GM10266 (cell line): ENCODE measurements at regions not wholly inside any gene's neighbourhood (a gene's known extent, or its start where the extent isn't known, plus 50 kb on each side); places are given as distances from the start of the nearest gene placed in this dataset.
A peak's percentile ranks its signal among the peaks of the same experiment; 100 is the strongest.

Source experiments
- DNase-seq: peaks from one replicate; pipeline ENCODE4 v3.0.0; 2012; ENCODE audit errors: extremely low spot score
- CTCF ChIP-seq: IDR thresholded peaks from 2 replicates; pipeline ENCODE4 v1.5.1; 2012; ENCODE audit warnings: mild to moderate bottlenecking, low read depth; ENCODE audit not compliant: control insufficient read depth, insufficient read depth; ENCODE audit errors: missing control alignments

- TF ChIP-seq CTCF, result no peak
- DNase-seq, result no peak
Observed at GRCh38 chr6:119523556-119523955, 174.0 kb upstream of the MAN1A1 start.

- no peak for DNase-seq
- no peak for TF ChIP-seq CTCF
Observed at GRCh38 chr6:119521251-119521650, 171.7 kb upstream of the MAN1A1 start.

GRCh38 chr6:119517428-119517827, 167.9 kb upstream of the MAN1A1 start:
- TF ChIP-seq CTCF, result no peak
- peak; percentile 10 for DNase-seq

- no peak for TF ChIP-seq CTCF
- DNase-seq, result no peak
Observed at GRCh38 chr6:119514345-119514744, 164.8 kb upstream of the MAN1A1 start.

GRCh38 chr6:119511024-119511423, 161.5 kb upstream of the MAN1A1 start:
- TF ChIP-seq CTCF, result no peak

GRCh38 chr6:119510246-119510645, 160.7 kb upstream of the MAN1A1 start:
- TF ChIP-seq CTCF, result no peak
- no peak for DNase-seq

More at GRCh38 chr6:119511024-119511423, 161.5 kb upstream of the MAN1A1 start:
- no peak for DNase-seq

- no peak for TF ChIP-seq CTCF
- no peak for DNase-seq
Observed at GRCh38 chr6:119506631-119507174, 157.1 kb upstream of the MAN1A1 start.
